Tibial nerve (tissue), 3 donors: ENCODE measurements at regions not wholly inside any gene's neighbourhood (a gene's known extent, or its start where the extent isn't known, plus 50 kb on each side); places are given as distances from the start of the nearest gene placed in this dataset.

Experiments
- POLR2A ChIP-seq, 2 donors: fragments of 450-650 bp; IDR thresholded peaks; one replicate each; pipeline ENCODE4 v1.6.1; 2017; ENCODE audit warnings: antibody characterized with exemption in 2 of 2, mild to moderate bottlenecking in 2 of 2, moderate library complexity in 2 of 2
- TF ChIP-seq, protein P1 (sequence below), 5 experiments: fragments of 200-600 bp in 3 of 5; fragments of 450-650 bp in 2 of 5; sonication (generic) in 3 of 5; IDR thresholded peaks; one replicate each; pipeline ENCODE4 v1.5.1; 2016 to 2019; ENCODE audit warnings: antibody characterized with exemption in 5 of 5, mild to moderate bottlenecking in 3 of 5, moderate library complexity in 2 of 5

GRCh38 chr6:140018588-140018987 is 644.1 kb upstream of the CITED2 start:
- TF ChIP-seq, protein P1, sequence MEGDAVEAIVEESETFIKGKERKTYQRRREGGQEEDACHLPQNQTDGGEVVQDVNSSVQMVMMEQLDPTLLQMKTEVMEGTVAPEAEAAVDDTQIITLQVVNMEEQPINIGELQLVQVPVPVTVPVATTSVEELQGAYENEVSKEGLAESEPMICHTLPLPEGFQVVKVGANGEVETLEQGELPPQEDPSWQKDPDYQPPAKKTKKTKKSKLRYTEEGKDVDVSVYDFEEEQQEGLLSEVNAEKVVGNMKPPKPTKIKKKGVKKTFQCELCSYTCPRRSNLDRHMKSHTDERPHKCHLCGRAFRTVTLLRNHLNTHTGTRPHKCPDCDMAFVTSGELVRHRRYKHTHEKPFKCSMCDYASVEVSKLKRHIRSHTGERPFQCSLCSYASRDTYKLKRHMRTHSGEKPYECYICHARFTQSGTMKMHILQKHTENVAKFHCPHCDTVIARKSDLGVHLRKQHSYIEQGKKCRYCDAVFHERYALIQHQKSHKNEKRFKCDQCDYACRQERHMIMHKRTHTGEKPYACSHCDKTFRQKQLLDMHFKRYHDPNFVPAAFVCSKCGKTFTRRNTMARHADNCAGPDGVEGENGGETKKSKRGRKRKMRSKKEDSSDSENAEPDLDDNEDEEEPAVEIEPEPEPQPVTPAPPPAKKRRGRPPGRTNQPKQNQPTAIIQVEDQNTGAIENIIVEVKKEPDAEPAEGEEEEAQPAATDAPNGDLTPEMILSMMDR (IDR thresholded peaks at IDR 0.05), result no peak
- TF ChIP-seq POLR2A (IDR thresholded peaks at IDR 0.05), result no peak
